HCT116 (cell line): ENCODE measurements at regions not wholly inside any gene's neighbourhood (a gene's known extent, or its start where the extent isn't known, plus 50 kb on each side); places are given as distances from the start of the nearest gene placed in this dataset.

ENCODE experiments used
- ATAC-seq: fragments of 200-7000 bp; cut with Tn5 transposase; 2 replicates; pipeline ENCODE4 v1.9.1; 2020; ENCODE audit warnings: mild to moderate bottlenecking, moderate library complexity
- BruUV-seq: library from RNA; stranded (reverse); fragments of 400-500 nt; replicated peaks from 2 replicates; lab custom pipeline; 2021; lab: Mats Ljungman, UMichigan
- CTCF ChIA-PET: fragments of 300-600 bp; sonication (Branson Sonifier 250); formaldehyde crosslinking; loops from one replicate; lab custom pipeline; 2021; ENCODE audit warnings: antibody characterized with exemption; lab: Charles Lee
- POLR2A ChIA-PET: fragments of 300-600, 350-600 bp; sonication (Branson Sonifier 250); formaldehyde crosslinking; loops from one replicate; lab custom pipeline; 2021; ENCODE audit warnings: antibody characterized with exemption; lab: Charles Lee
- RAD21 ChIA-PET, 2 experiments: fragments of 300-600 bp; sonication (Branson Sonifier 250); formaldehyde crosslinking; loops; one replicate each; lab custom pipeline; 2023; ENCODE audit warnings: low total read pairs in 2 of 2; ENCODE audit not compliant: uncharacterized antibody in 2 of 2, unreplicated experiment in 2 of 2, low non-redundant PET in 1 of 2; lab: Charles Lee
- DNase-seq: peaks from one replicate; pipeline ENCODE4 v3.0.0-alpha.2; 2010; ENCODE audit warnings: low read depth, low spot score
- H2AFZ ChIP-seq: fragments of 200-600 bp; shearing (Covaris generic), sonication (generic); 2 replicates; pipeline ENCODE4 v1.6.1; 2017; ENCODE audit warnings: low read depth, mixed run types, mixed read lengths, antibody characterized with exemption, low read length; ENCODE audit not compliant: poor library complexity, severe bottlenecking
- H3K27ac ChIP-seq: 2 replicates; pipeline ENCODE4 v1.5.1; 2012; ENCODE audit warnings: low read depth, low read length
- H3K27me3 ChIP-seq: fragments of 200-600 bp; sonication (generic); 2 replicates; pipeline ENCODE4 v1.6.1; 2016; ENCODE audit warnings: mixed run types, low read length, mixed read lengths; ENCODE audit not compliant: insufficient read depth
- H3K36me3 ChIP-seq, 2 experiments: fragments of 200-500 bp in 1 of 2; fragments of 200-600 bp in 1 of 2; sonication (Bioruptor generic) in 1 of 2; sonication (generic) in 1 of 2; 2 replicates each; pipeline versions ENCODE4 v1.5.1 to v1.6.1; 2014 to 2016; ENCODE audit warnings: low read length in 2 of 2, inconsistent platforms in 1 of 2, mixed read lengths in 1 of 2, mixed run types in 1 of 2; ENCODE audit not compliant: insufficient read depth in 2 of 2, control insufficient read depth in 1 of 2
- H3K4me1 ChIP-seq, 2 experiments: fragments of 200-600 bp in 1 of 2; sonication (generic) in 1 of 2; 2 replicates each; pipeline versions ENCODE4 v1.5.1 to v1.6.1; 2012 to 2017; ENCODE audit warnings: low read length in 2 of 2, inconsistent platforms in 1 of 2, mild to moderate bottlenecking in 1 of 2, mixed read lengths in 1 of 2, mixed run types in 1 of 2, moderate library complexity in 1 of 2; ENCODE audit not compliant: insufficient read depth in 2 of 2, control insufficient read depth in 1 of 2
- H3K4me2 ChIP-seq: fragments of 200-600 bp; sonication (generic); 2 replicates; pipeline ENCODE4 v1.6.1; 2017; ENCODE audit warnings: mixed run types, low read length, mixed read lengths
- H3K4me3 ChIP-seq, 2 experiments: fragments of 200-600 bp in 1 of 2; sonication (generic) in 1 of 2; replicated peaks in 1 of 2; 2 replicates each; pipeline ENCODE4 v1.5.1; 2011 to 2016; ENCODE audit warnings: low read length in 2 of 2, control low read depth in 1 of 2, low read depth in 1 of 2, mild to moderate bottlenecking in 1 of 2, mixed read lengths in 1 of 2, mixed run types in 1 of 2
- H3K79me2 ChIP-seq: fragments of 200-600 bp; sonication (generic); 2 replicates; pipeline ENCODE4 v1.6.1; 2017; ENCODE audit warnings: mild to moderate bottlenecking, mixed run types, low read length, moderate library complexity, mixed read lengths; ENCODE audit not compliant: insufficient read depth
- H3K9ac ChIP-seq: fragments of 200-600 bp; sonication (generic); 2 replicates; pipeline ENCODE4 v1.6.1; 2016; ENCODE audit warnings: low read length, mixed read lengths
- H3K9me2 ChIP-seq: fragments of 200-600 bp; sonication (generic), shearing (Covaris generic); 2 replicates; pipeline ENCODE4 v1.6.1; 2017; ENCODE audit warnings: mixed run types, mild to moderate bottlenecking, moderate library complexity; ENCODE audit not compliant: insufficient read depth
- H3K9me3 ChIP-seq, 2 experiments: fragments of 200-500 bp in 1 of 2; fragments of 200-600 bp in 1 of 2; sonication (Bioruptor generic) in 1 of 2; sonication (generic) in 1 of 2; 2 replicates each; pipeline ENCODE4 v1.6.1; 2014 to 2017; ENCODE audit warnings: low read length in 2 of 2, mixed read lengths in 2 of 2, inconsistent platforms in 1 of 2, low read depth in 1 of 2, mild to moderate bottlenecking in 1 of 2, mixed run types in 1 of 2, moderate library complexity in 1 of 2; ENCODE audit not compliant: control insufficient read depth in 1 of 2, insufficient read depth in 1 of 2
- H4K20me1 ChIP-seq: fragments of 200-600 bp; sonication (generic), shearing (Covaris generic); 2 replicates; pipeline ENCODE4 v1.6.1; 2017; ENCODE audit warnings: mixed run types, mild to moderate bottlenecking, moderate library complexity; ENCODE audit not compliant: insufficient read depth
- ATF3 ChIP-seq: IDR thresholded peaks from 2 replicates; pipeline ENCODE4 v1.6.1; 2012
- CEBPB ChIP-seq: IDR thresholded peaks from 2 replicates; pipeline ENCODE4 v1.6.1; 2012; ENCODE audit warnings: low read depth
- CTCF ChIP-seq, 3 experiments: fragments of 200-600 bp in 1 of 3; sonication (generic) in 1 of 3; IDR thresholded peaks in 2 of 3; conservative IDR thresholded peaks in 1 of 3; 2 replicates each; pipeline ENCODE4 v1.5.1; 2012 to 2017; ENCODE audit warnings: low read depth in 2 of 3, low read length in 2 of 3, antibody characterized with exemption in 1 of 3, borderline replicate concordance in 1 of 3, control low read depth in 1 of 3, mild to moderate bottlenecking in 1 of 3, mixed read lengths in 1 of 3, mixed run types in 1 of 3, moderate library complexity in 1 of 3; ENCODE audit not compliant: insufficient read depth in 1 of 3
- EGR1 ChIP-seq: IDR thresholded peaks from 2 replicates; pipeline ENCODE4 v1.6.1; 2012; ENCODE audit warnings: low read depth
- EZH2 ChIP-seq: fragments of 200-600 bp; sonication (generic); IDR thresholded peaks from 2 replicates; pipeline ENCODE4 v1.6.1; 2017; ENCODE audit warnings: antibody characterized with exemption, mixed run types
- EZH2phosphoT487 ChIP-seq: fragments of 200-600 bp; IDR thresholded peaks from 2 replicates; pipeline ENCODE4 v1.6.1; 2018; ENCODE audit warnings: antibody characterized with exemption, borderline replicate concordance
- FOSL1 ChIP-seq: IDR thresholded peaks from 2 replicates; pipeline ENCODE4 v1.6.1; 2012; ENCODE audit warnings: low read depth
- JUND ChIP-seq: IDR thresholded peaks from 2 replicates; pipeline ENCODE4 v1.6.1; 2012
- MAX ChIP-seq: IDR thresholded peaks from 2 replicates; pipeline ENCODE4 v1.6.1; 2012
- POLR2A ChIP-seq: IDR thresholded peaks from 2 replicates; pipeline ENCODE4 v1.7.0; 2011; ENCODE audit warnings: borderline replicate concordance; ENCODE audit not compliant: insufficient read depth, insufficient read length; ENCODE audit errors: extremely low read depth
- POLR2AphosphoS5 ChIP-seq: IDR thresholded peaks from 2 replicates; pipeline ENCODE4 v1.6.1; 2011; ENCODE audit warnings: mild to moderate bottlenecking, low read depth, low read length, moderate library complexity
- RAD21 ChIP-seq: IDR thresholded peaks from 2 replicates; pipeline ENCODE4 v1.6.1; 2012; ENCODE audit warnings: low read depth, mild to moderate bottlenecking
- REST ChIP-seq: IDR thresholded peaks from 2 replicates; pipeline ENCODE4 v1.6.1; 2012; ENCODE audit warnings: low read depth
- SP1 ChIP-seq: IDR thresholded peaks from 2 replicates; pipeline ENCODE4 v1.6.1; 2012; ENCODE audit warnings: low read depth
- SRF ChIP-seq: IDR thresholded peaks from 2 replicates; pipeline ENCODE4 v1.6.1; 2012; ENCODE audit warnings: low read depth
- YY1 ChIP-seq: IDR thresholded peaks from 2 replicates; pipeline ENCODE4 v1.6.1; 2011; ENCODE audit warnings: low read length, low read depth, moderate library complexity, mild to moderate bottlenecking; ENCODE audit not compliant: insufficient replicate concordance; ENCODE audit errors: extremely low read depth
- ZBTB33 ChIP-seq: IDR thresholded peaks from 2 replicates; pipeline ENCODE4 v1.6.1; 2011; ENCODE audit warnings: mild to moderate bottlenecking, low read length, moderate library complexity; ENCODE audit not compliant: insufficient replicate concordance; ENCODE audit errors: extremely low read depth
- ZNF274 ChIP-seq: fragments of 200-500 bp; sonication (Bioruptor generic); IDR thresholded peaks from 2 replicates; pipeline ENCODE4 v1.6.1; 2014; ENCODE audit warnings: mild to moderate bottlenecking, low read depth, low read length, inconsistent platforms
- intact Hi-C: fragments of 100-400 bp; cut with micrococcal nuclease; formaldehyde crosslinking; loops from 2 replicates; pipeline ENCODE4 v1.10.0; 2022

GRCh38 chr6:25035512-25036435 lies 100.0 kb upstream of the RIPOR2 start:
- Histone ChIP-seq H3K36me3 (no peaks in the 10 kb centered on the region), H4K20me1 (no peaks in the 10 kb centered on the region), H3K27me3 (no peaks in the 10 kb centered on the region), H3K4me3 (no peak overlapping the region), H3K4me1 (no peaks in the 10 kb centered on the region), H3K27ac (no peak overlapping the region), H3K4me2 (no peak overlapping the region), H3K79me2 (no peaks in the 10 kb centered on the region), H3K9ac (no peak overlapping the region), H3K9me2 (no peaks in the 10 kb centered on the region), H2AFZ (no peak overlapping the region), H3K9me3 (no peaks in the 10 kb centered on the region)
- ChIA-PET CTCF (no interaction called here), RAD21 (no interaction called here), POLR2A (no interaction called here)
- DNase-seq (no peak), ATAC-seq (no peak)
- TF ChIP-seq ZNF274 (no peak), POLR2AphosphoS5 (no peak), EZH2phosphoT487 (no peak), YY1 (no peak), FOSL1 (no peak), JUND (no peak), REST (no peak), CEBPB (no peak), CTCF (IDR thresholded peaks at IDR 0.05 in 2 of 3, conservative IDR thresholded peaks at IDR 0.05 in 1 of 3; ENCODE audit: borderline replicate concordance in 1 of 3, insufficient read depth in 1 of 3, low read depth in 2 of 3, low read length in 2 of 3) (no peak), ATF3 (no peak), ZBTB33 (no peak), SRF (no peak), EZH2 (no peak), RAD21 (no peak), EGR1 (no peak), MAX (no peak), POLR2A (no peak), SP1 (no peak)
- intact Hi-C loops: no loop called here
- BruUV-seq: no TSS peak
